22Rv1 (cell line): ENCODE measurements at regions not wholly inside any gene's neighbourhood (a gene's known extent, or its start where the extent isn't known, plus 50 kb on each side); places are given as distances from the start of the nearest gene placed in this dataset.

ENCODE experiments used
- CTCF ChIP-seq: fragments of 450-650 bp; IDR thresholded peaks from 2 replicates; pipeline ENCODE4 v1.5.1; 2017; ENCODE audit warnings: mild to moderate bottlenecking
- ZFX ChIP-seq: fragments of 450-650 bp; IDR thresholded peaks from 2 replicates; pipeline ENCODE4 v1.6.1; 2017; ENCODE audit warnings: antibody characterized with exemption, borderline replicate concordance

GRCh38 chr15:79494384-79494909 lies 62.3 kb downstream of the MINAR1 start:
- no peak for TF ChIP-seq CTCF
- TF ChIP-seq ZFX = no peak
